AG04450 (cell line): ENCODE measurements at regions not wholly inside any gene's neighbourhood (a gene's known extent, or its start where the extent isn't known, plus 50 kb on each side); places are given as distances from the start of the nearest gene placed in this dataset.

ENCODE experiments used
- CTCF ChIA-PET: fragments of 300-600, 350-600 bp; formaldehyde crosslinking; extraction: SDS; loops from one replicate; lab custom pipeline; 2022; ENCODE audit warnings: antibody characterized with exemption, inconsistent platforms; lab: Charles Lee
- POLR2A ChIA-PET: fragments of 350-600 bp; formaldehyde crosslinking; extraction: SDS; loops from one replicate; lab custom pipeline; 2021; ENCODE audit warnings: antibody characterized with exemption, inconsistent platforms; lab: Yijun Ruan, JAX
- DNase-seq: peaks from one replicate; pipeline ENCODE4 v3.0.0-alpha.2; 2011; ENCODE audit warnings: low read depth, low spot score
- H3K27ac ChIP-seq: one replicate; pipeline ENCODE4 v1.5.1; 2012; ENCODE audit warnings: low read depth, low read length, control low read depth
- H3K27me3 ChIP-seq: one replicate; pipeline ENCODE4 v1.6.0; 2012; ENCODE audit warnings: low read length; ENCODE audit not compliant: control insufficient read depth, insufficient read depth
- H3K4me3 ChIP-seq: 2 replicates; pipeline ENCODE4 v1.5.1; 2011; ENCODE audit warnings: mild to moderate bottlenecking, low read depth, low read length, control low read depth
- H3K9me3 ChIP-seq: 2 replicates; pipeline ENCODE4 v1.5.1; 2012; ENCODE audit warnings: low read length; ENCODE audit not compliant: control insufficient read depth, insufficient read depth
- CTCF ChIP-seq: IDR thresholded peaks from 2 replicates; pipeline ENCODE4 v1.5.1; 2011; ENCODE audit warnings: low read depth, low read length, control low read depth, inconsistent platforms

GRCh38 chr12:13780453-13780852 is 200.9 kb downstream of the GRIN2B start:
- CTCF ChIA-PET: no interaction called here
- POLR2A ChIA-PET: no interaction called here
- Histone ChIP-seq H3K4me3 (no peak overlapping the region), H3K27me3 (no peaks in the 10 kb centered on the region), H3K9me3 (no peaks in the 10 kb centered on the region), H3K27ac (no peak overlapping the region)
- no peak for DNase-seq
- no peak for TF ChIP-seq CTCF

GRCh38 chr12:13777374-13777773 is 204.0 kb downstream of the GRIN2B start:
- no peak for DNase-seq
- Histone ChIP-seq H3K27ac (no peak overlapping the region), H3K27me3 (no peaks in the 10 kb centered on the region), H3K9me3 (no peaks in the 10 kb centered on the region), H3K4me3 (no peak overlapping the region)
- POLR2A ChIA-PET: no interaction called here
- TF ChIP-seq CTCF: no peak
- CTCF ChIA-PET: no interaction called here

- no peaks in the 10 kb centered on the region for H3K27me3 ChIP-seq
- no peak overlapping the region for H3K27ac ChIP-seq
- no peaks in the 10 kb centered on the region for H3K9me3 ChIP-seq
- ChIA-PET POLR2A (no interaction called here), CTCF (no interaction called here)
- DNase-seq: no peak
- TF ChIP-seq CTCF: no peak
- no peak overlapping the region for H3K4me3 ChIP-seq
Measured at GRCh38 chr12:13772264-13772663, 209.1 kb downstream of the GRIN2B start.

- Histone ChIP-seq H3K27ac (no peak overlapping the region), H3K9me3 (no peaks in the 10 kb centered on the region), H3K4me3 (no peak overlapping the region), H3K27me3 (no peaks in the 10 kb centered on the region)
- DNase-seq: no peak
- no peak for TF ChIP-seq CTCF
- CTCF ChIA-PET: no interaction called here
- POLR2A ChIA-PET: no interaction called here
Measured at GRCh38 chr12:13770576-13770975, 210.8 kb downstream of the GRIN2B start.

- Histone ChIP-seq H3K27me3 (no peaks in the 10 kb centered on the region), H3K9me3 (no peaks in the 10 kb centered on the region), H3K4me3 (no peak overlapping the region), H3K27ac (no peak overlapping the region)
- ChIA-PET POLR2A (no interaction called here), CTCF (interaction anchor here (1.0 kb wide), 1 partner anchor 514 kb away, joined by 4 read pairs; no protein-coding TSS in a partner anchor)
- DNase-seq: no peak
- no peak for TF ChIP-seq CTCF
Measured at GRCh38 chr12:13769966-13770365, 211.4 kb downstream of the GRIN2B start.
